RWPE2 (cell line): ENCODE measurements at regions not wholly inside any gene's neighbourhood (a gene's known extent, or its start where the extent isn't known, plus 50 kb on each side); places are given as distances from the start of the nearest gene placed in this dataset.

Experiments used
- ATAC-seq: fragments of 200-7000 bp; cut with Tn5 transposase; 3 replicates; pipeline ENCODE4 v1.9.1; 2021; ENCODE audit warnings: low read depth
- DNase-seq: peaks from one replicate; pipeline ENCODE4 v3.0.0-alpha.2; 2020; ENCODE audit warnings: low spot score
- H3K27ac ChIP-seq: fragments of 450-650 bp; 2 replicates; pipeline ENCODE4 v1.5.1; 2017; ENCODE audit warnings: mild to moderate bottlenecking; ENCODE audit not compliant: poor library complexity, severe bottlenecking
- H3K27me3 ChIP-seq: fragments of 250-450 bp; sonication (Bioruptor Pico); 2 replicates; pipeline ENCODE4 v1.5.1; 2021; ENCODE audit warnings: mild to moderate bottlenecking, moderate library complexity; ENCODE audit not compliant: insufficient read depth, poor library complexity, severe bottlenecking
- H3K36me3 ChIP-seq: fragments of 250-450 bp; sonication (Bioruptor Pico); 2 replicates; pipeline ENCODE4 v1.5.1; 2020; ENCODE audit warnings: low read depth, mild to moderate bottlenecking, moderate library complexity
- H3K4me1 ChIP-seq: fragments of 250-450 bp; sonication (Bioruptor Pico); 2 replicates; pipeline ENCODE4 v1.5.1; 2021; ENCODE audit warnings: mild to moderate bottlenecking, moderate library complexity; ENCODE audit not compliant: insufficient read depth, poor library complexity, severe bottlenecking
- H3K4me3 ChIP-seq: fragments of 250-450 bp; sonication (Bioruptor Pico); 2 replicates; pipeline ENCODE4 v1.5.1; 2021; ENCODE audit warnings: mild to moderate bottlenecking, moderate library complexity; ENCODE audit not compliant: severe bottlenecking
- H3K9me3 ChIP-seq: fragments of 250-450 bp; sonication (Bioruptor Pico); 2 replicates; pipeline ENCODE4 v1.5.1; 2021; ENCODE audit warnings: mild to moderate bottlenecking, moderate library complexity; ENCODE audit not compliant: severe bottlenecking
- TF ChIP-seq, protein P1 (sequence below): fragments of 450-650 bp; IDR thresholded peaks from one replicate; pipeline ENCODE4 v1.5.1; 2017; ENCODE audit warnings: mild to moderate bottlenecking, moderate library complexity; ENCODE audit not compliant: poor library complexity, severe bottlenecking

DNA sequence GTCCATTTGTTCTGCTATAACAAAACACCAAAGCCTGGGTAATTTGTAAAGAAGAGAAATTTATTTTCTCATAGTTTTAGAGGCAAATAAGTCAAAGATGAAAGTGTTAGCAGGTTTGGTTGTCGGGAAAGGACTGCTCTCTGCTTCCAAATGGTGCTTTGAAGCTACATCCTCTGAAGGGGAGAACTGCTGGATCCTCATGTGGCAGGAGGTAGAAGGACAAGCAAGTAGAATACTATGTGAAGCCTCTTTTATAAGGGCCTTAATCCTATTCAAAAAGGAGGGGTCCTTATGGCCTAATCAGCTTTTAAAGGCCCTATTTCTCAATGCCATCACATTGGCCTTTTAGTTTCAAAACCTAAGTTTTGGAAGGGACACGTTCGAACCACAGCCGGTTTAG lies 826.0 kb upstream of the EPHA7 start:
- no peaks in the 10 kb centered on the region for H3K27me3 ChIP-seq
- H3K9me3 ChIP-seq: no peaks in the 10 kb centered on the region
- H3K27ac ChIP-seq: no peak overlapping the region
- DNase-seq (no peak), ATAC-seq (no peak)
- H3K36me3 ChIP-seq: no peaks in the 10 kb centered on the region
- no peak overlapping the region for H3K4me3 ChIP-seq
- H3K4me1 ChIP-seq: no peaks in the 10 kb centered on the region
- TF ChIP-seq, protein P1, sequence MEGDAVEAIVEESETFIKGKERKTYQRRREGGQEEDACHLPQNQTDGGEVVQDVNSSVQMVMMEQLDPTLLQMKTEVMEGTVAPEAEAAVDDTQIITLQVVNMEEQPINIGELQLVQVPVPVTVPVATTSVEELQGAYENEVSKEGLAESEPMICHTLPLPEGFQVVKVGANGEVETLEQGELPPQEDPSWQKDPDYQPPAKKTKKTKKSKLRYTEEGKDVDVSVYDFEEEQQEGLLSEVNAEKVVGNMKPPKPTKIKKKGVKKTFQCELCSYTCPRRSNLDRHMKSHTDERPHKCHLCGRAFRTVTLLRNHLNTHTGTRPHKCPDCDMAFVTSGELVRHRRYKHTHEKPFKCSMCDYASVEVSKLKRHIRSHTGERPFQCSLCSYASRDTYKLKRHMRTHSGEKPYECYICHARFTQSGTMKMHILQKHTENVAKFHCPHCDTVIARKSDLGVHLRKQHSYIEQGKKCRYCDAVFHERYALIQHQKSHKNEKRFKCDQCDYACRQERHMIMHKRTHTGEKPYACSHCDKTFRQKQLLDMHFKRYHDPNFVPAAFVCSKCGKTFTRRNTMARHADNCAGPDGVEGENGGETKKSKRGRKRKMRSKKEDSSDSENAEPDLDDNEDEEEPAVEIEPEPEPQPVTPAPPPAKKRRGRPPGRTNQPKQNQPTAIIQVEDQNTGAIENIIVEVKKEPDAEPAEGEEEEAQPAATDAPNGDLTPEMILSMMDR: no peak

DNA sequence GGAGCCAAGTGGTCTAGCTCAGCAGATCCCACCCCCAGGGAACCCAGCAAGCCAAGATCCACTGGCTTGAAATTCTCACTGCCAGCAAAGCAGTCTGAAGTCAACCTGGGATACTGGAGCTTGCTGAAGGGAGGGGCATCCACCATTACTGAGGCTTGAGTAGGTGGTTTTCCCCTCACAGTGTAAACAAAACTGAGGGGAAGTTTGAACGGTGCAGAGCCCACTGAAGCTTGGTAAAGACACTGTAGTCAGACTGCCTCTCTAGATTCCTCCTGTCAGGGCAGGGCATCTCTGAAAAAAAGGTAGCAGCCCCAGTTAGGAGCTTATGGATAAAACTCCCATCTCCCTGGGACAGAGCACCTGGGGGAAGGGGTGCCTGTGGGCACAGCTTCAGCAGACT lies 819.5 kb upstream of the EPHA7 start:
- no peaks in the 10 kb centered on the region for H3K27me3 ChIP-seq
- H3K27ac ChIP-seq: no peak overlapping the region
- DNase-seq: no peak
- H3K36me3 ChIP-seq: no peaks in the 10 kb centered on the region
- ATAC-seq: no peak
- no peaks in the 10 kb centered on the region for H3K4me1 ChIP-seq
- no peaks in the 10 kb centered on the region for H3K9me3 ChIP-seq
- TF ChIP-seq, protein P1: no peak
- no peak overlapping the region for H3K4me3 ChIP-seq

DNA sequence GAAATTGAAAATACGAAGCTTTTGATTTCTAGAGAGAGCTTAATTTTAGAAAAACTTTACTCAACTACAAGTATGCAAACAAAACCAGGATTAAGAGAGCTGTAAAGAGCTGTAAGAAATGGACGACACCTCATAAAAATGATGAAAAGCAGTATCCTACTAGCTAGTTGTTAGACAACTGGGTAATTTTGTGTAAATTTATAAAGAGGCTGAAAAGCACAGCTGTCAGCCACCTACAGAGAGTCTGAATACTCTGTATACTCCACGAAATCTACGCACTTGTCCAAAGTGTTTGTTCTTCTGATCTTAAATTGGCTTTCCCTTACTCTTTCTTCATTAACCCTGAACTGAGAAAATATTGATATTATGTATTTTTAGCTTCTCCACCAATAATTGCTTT lies 808.4 kb upstream of the EPHA7 start:
- Histone ChIP-seq H3K36me3 (no peaks in the 10 kb centered on the region), H3K9me3 (no peaks in the 10 kb centered on the region), H3K27me3 (no peaks in the 10 kb centered on the region), H3K4me3 (no peak overlapping the region), H3K27ac (no peak overlapping the region), H3K4me1 (no peaks in the 10 kb centered on the region)
- TF ChIP-seq, protein P1: no peak
- DNase-seq (no peak), ATAC-seq (no peak)

DNA sequence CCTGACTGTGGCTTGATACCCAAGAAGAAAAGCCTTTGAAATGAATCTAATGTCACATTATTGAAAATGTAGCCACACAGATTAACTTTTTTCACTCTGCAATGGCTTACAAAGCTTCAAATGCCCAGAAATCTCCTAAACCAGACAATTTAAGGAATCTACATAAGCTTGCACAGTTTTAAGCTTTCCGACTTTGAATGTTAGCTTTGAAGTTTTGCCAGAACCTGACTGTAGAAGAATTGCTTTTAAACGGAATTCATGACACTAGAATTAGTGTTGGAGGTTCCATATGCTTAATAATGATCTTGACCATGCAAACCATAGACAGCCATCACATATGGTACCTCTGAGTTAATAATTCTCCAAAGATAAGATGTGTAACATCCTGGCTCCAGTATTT lies 798.5 kb upstream of the EPHA7 start:
- Histone ChIP-seq H3K9me3 (no peaks in the 10 kb centered on the region), H3K4me1 (no peaks in the 10 kb centered on the region), H3K27me3 (peaks cover 3% of the 10 kb centered on the region), H3K36me3 (no peaks in the 10 kb centered on the region), H3K27ac (no peak overlapping the region), H3K4me3 (no peak overlapping the region)
- ATAC-seq (no peak), DNase-seq (no peak)
- TF ChIP-seq, protein P1: no peak

DNA sequence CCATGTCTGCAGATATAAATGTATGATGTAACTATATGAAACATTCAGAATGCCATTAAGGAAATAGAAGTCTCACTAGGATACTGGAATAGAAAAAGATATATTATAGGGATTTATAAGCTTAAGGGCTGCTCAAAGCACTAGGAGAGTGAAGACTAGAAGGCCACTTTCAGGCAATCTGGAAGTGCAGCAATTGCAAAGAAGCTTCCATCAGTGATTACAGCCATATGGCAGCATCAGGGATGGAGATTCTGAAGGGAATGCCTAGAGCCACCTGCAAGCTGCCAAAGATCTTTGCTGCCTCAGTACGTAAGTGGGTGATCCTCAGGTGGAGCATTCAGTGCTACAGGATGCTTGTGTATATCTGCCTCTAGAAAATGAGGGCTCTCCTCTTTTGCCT lies 796.2 kb upstream of the EPHA7 start:
- TF ChIP-seq, protein P1: no peak
- no peak for DNase-seq
- H3K36me3 ChIP-seq: no peaks in the 10 kb centered on the region
- H3K4me1 ChIP-seq: no peaks in the 10 kb centered on the region
- H3K27me3 ChIP-seq: peaks cover 3% of the 10 kb centered on the region
- no peak overlapping the region for H3K4me3 ChIP-seq
- no peak overlapping the region for H3K27ac ChIP-seq
- H3K9me3 ChIP-seq: no peaks in the 10 kb centered on the region
- no peak for ATAC-seq
